ENCODE measurements at regions not wholly inside any gene's neighbourhood (a gene's known extent, or its start where the extent isn't known, plus 50 kb on each side); places are given as distances from the start of the nearest gene placed in this dataset.

GRCh38 chr4:3369781-3370674 lies 71.7 kb upstream of the HGFAC start:
- Histone ChIP-seq H3K27ac (ENCODE audit: low read depth, low read length, poor library complexity, severe bottlenecking) (no peak overlapping the region), H3K9me2 (ENCODE audit: low read depth, low read length) (no peaks in the 10 kb centered on the region), H3K4me1 (ENCODE audit: insufficient read depth, low read length, severe bottlenecking) (no peaks in the 10 kb centered on the region), H3K36me3 (ENCODE audit: insufficient read depth, low read length) (no peaks in the 10 kb centered on the region), H3K4me2 (ENCODE audit: low read length) (no peak overlapping the region), H3F3A (ENCODE audit: insufficient read depth, low read length) (no peaks in the 10 kb centered on the region), H2AFZ (ENCODE audit: low read length) (no peak overlapping the region), H3K9me3 (ENCODE audit: low read length) (no peaks in the 10 kb centered on the region), H3K4me3 (ENCODE audit: low read depth, low read length, poor library complexity, severe bottlenecking) (no peak overlapping the region), H4K20me1 (ENCODE audit: insufficient read depth, low read length) (no peaks in the 10 kb centered on the region), H3K79me2 (ENCODE audit: insufficient read depth, low read length) (no peaks in the 10 kb centered on the region), H3K27me3 (ENCODE audit: insufficient read depth, low read length) (no peaks in the 10 kb centered on the region), H3K9ac (ENCODE audit: low read length) (no peak overlapping the region)
- TF ChIP-seq EZH2 (IDR thresholded peaks at IDR 0.05; ENCODE audit: borderline replicate concordance, low read length) = no peak
- no peak for TF ChIP-seq CTCF (IDR thresholded peaks at IDR 0.05; ENCODE audit: low read length)

GRCh38 chr4:3371033-3372001 lies 70.5 kb upstream of the HGFAC start:
- no peaks in the 10 kb centered on the region for H3K9me2 ChIP-seq (ENCODE audit: low read depth, low read length)
- no peak for TF ChIP-seq EZH2 (IDR thresholded peaks at IDR 0.05; ENCODE audit: borderline replicate concordance, low read length)
- TF ChIP-seq CTCF (IDR thresholded peaks at IDR 0.05; ENCODE audit: low read length) = no peak
- H3K27ac ChIP-seq (ENCODE audit: low read depth, low read length, poor library complexity, severe bottlenecking) = no peak overlapping the region
- H4K20me1 ChIP-seq (ENCODE audit: insufficient read depth, low read length) = no peaks in the 10 kb centered on the region
- no peak overlapping the region for H3K9ac ChIP-seq (ENCODE audit: low read length)
- H3K4me2 ChIP-seq (ENCODE audit: low read length) = no peak overlapping the region
- no peaks in the 10 kb centered on the region for H3F3A ChIP-seq (ENCODE audit: insufficient read depth, low read length)
- no peaks in the 10 kb centered on the region for H3K9me3 ChIP-seq (ENCODE audit: low read length)
- no peaks in the 10 kb centered on the region for H3K27me3 ChIP-seq (ENCODE audit: insufficient read depth, low read length)
- H3K36me3 ChIP-seq (ENCODE audit: insufficient read depth, low read length) = no peaks in the 10 kb centered on the region
- no peaks in the 10 kb centered on the region for H3K4me1 ChIP-seq (ENCODE audit: insufficient read depth, low read length, severe bottlenecking)
- no peaks in the 10 kb centered on the region for H3K79me2 ChIP-seq (ENCODE audit: insufficient read depth, low read length)
- H3K4me3 ChIP-seq (ENCODE audit: low read depth, low read length, poor library complexity, severe bottlenecking) = no peak overlapping the region
- no peak overlapping the region for H2AFZ ChIP-seq (ENCODE audit: low read length)

- Histone ChIP-seq H3K27ac (ENCODE audit: low read depth, low read length, poor library complexity, severe bottlenecking) (no peak overlapping the region), H3F3A (ENCODE audit: insufficient read depth, low read length) (no peaks in the 10 kb centered on the region), H3K9ac (ENCODE audit: low read length) (no peak overlapping the region), H3K4me3 (ENCODE audit: low read depth, low read length, poor library complexity, severe bottlenecking) (no peak overlapping the region), H3K4me1 (ENCODE audit: insufficient read depth, low read length, severe bottlenecking) (no peaks in the 10 kb centered on the region), H3K79me2 (ENCODE audit: insufficient read depth, low read length) (no peaks in the 10 kb centered on the region), H2AFZ (ENCODE audit: low read length) (no peak overlapping the region), H3K9me2 (ENCODE audit: low read depth, low read length) (no peaks in the 10 kb centered on the region), H4K20me1 (ENCODE audit: insufficient read depth, low read length) (no peaks in the 10 kb centered on the region), H3K36me3 (ENCODE audit: insufficient read depth, low read length) (no peaks in the 10 kb centered on the region), H3K4me2 (ENCODE audit: low read length) (no peak overlapping the region), H3K9me3 (ENCODE audit: low read length) (no peaks in the 10 kb centered on the region), H3K27me3 (ENCODE audit: insufficient read depth, low read length) (no peaks in the 10 kb centered on the region)
- no peak for TF ChIP-seq EZH2 (IDR thresholded peaks at IDR 0.05; ENCODE audit: borderline replicate concordance, low read length)
- no peak for TF ChIP-seq CTCF (IDR thresholded peaks at IDR 0.05; ENCODE audit: low read length)
These were observed 69.4 kb upstream of the HGFAC start for GRCh38 chr4:3372264-3372932.
